G401.6 (cell line): ENCODE measurements at regions not wholly inside any gene's neighbourhood (a gene's known extent, or its start where the extent isn't known, plus 50 kb on each side); places are given as distances from the start of the nearest gene placed in this dataset.
"Not testable (repeated sequence)": the region's sequence is repeated elsewhere in the genome, so short reads cannot be mapped to it uniquely, and the experiment has no call there.

ENCODE experiments used
- FAIRE-seq: peaks from 2 replicates; lab custom pipeline; 2012; peaks lifted over from hg19 to GRCh38; lab: Jason Lieb, UNC

DNA sequence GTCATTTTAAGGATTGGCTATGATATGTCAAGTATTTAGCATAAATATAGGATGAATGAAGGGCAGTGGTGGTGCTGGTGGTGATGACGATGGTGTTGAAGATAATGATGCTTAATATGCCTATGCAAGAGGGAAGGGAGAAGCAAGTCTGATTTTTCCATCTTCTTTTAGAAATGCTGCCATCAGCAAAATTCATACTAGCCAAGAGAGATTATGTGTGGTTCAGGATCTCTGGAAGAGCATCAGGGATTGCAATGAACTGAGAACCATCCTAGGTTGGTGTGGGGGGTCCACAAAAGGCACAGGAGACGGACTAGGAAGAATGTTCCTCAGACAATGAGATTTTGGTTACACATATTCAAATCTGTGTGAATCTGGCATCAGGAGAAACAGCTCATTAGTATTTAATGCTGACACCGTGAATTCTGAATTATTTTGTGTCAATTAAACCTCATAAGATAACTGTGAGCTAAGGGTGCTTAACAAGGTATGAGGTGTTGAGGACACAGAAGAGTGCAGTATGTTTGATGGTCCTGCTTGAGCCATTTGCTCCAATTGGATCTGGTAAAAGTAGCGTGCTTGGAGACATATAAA lies 1120.8 kb upstream of the GOT2 start:
- no peak for FAIRE-seq

GRCh38 chr16:59849716-59850115 lies 1115.6 kb upstream of the GOT2 start:
- FAIRE-seq = no peak

GRCh38 chr16:59848296-59848695 lies 1114.2 kb upstream of the GOT2 start:
- FAIRE-seq = no peak

GRCh38 chr16:59840169-59840568 lies 1106.1 kb upstream of the GOT2 start:
- no peak for FAIRE-seq

- no peak for FAIRE-seq
Measured at GRCh38 chr16:59826767-59827166, 1092.7 kb upstream of the GOT2 start.

DNA sequence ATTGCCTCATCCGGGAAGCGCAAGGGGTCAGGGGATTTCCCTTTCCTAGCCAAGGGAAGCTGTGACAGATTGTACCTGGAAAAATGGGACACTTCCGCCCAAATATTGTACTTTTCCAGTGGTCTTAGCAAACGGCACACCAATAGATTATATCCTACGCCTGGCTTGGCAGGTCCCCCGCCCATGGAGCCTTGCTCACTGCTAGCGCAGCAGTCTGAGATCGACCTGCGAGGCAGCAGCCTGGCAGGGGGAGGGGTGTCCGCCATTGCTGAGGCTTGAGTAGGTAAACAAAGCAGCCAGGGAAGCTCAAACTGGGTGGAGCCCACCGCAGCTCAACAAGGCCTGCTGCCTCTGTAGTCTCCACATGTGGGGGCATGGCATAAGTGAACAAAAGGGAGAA lies 1075.4 kb upstream of the GOT2 start:
- FAIRE-seq = not testable (repeated sequence)

DNA sequence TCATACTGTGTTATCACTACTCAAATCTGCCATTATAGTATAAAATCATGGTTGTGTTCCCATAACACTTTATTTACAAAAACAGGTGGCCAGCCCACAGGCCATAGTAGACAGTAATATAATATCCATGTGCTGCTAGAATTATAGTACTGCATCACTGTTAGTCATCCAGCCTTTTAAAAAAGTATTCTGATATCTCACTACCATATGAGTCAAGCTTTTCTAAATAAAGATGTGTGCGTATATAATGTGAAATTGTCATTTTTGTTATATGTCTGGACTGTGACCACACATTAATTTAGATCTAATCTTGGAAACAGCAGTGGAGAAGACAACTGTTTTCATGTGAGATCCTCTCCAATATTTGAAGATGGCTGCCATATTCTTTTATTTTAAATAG lies 1049.1 kb upstream of the GOT2 start:
- FAIRE-seq = no peak

- FAIRE-seq = no peak
Measured at GRCh38 chr16:59773330-59773729, 1039.2 kb upstream of the GOT2 start.

GRCh38 chr16:59759296-59759695 lies 1025.2 kb upstream of the GOT2 start:
- FAIRE-seq = no peak

DNA sequence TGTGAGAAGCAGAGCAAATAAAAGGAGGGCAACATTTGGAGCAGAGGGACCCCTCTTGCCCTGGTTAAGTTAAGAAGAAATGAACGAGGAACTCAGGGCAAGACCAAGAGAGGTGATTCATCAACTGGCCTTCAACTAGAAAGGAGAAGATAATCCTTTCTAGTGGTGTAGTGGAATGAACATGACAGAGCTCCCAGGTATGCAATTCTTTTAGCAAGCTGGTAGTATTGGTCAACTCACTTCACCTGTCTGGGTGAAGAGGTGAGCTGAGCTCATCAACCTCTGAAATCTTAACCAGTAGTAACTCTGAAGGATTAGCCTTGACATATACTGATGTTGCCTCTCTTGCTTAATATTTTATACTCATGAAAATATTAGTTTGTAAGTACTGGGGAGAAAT lies 1024.7 kb upstream of the GOT2 start:
- FAIRE-seq = no peak

GRCh38 chr16:59754854-59755253 lies 1020.7 kb upstream of the GOT2 start:
- no peak for FAIRE-seq

DNA sequence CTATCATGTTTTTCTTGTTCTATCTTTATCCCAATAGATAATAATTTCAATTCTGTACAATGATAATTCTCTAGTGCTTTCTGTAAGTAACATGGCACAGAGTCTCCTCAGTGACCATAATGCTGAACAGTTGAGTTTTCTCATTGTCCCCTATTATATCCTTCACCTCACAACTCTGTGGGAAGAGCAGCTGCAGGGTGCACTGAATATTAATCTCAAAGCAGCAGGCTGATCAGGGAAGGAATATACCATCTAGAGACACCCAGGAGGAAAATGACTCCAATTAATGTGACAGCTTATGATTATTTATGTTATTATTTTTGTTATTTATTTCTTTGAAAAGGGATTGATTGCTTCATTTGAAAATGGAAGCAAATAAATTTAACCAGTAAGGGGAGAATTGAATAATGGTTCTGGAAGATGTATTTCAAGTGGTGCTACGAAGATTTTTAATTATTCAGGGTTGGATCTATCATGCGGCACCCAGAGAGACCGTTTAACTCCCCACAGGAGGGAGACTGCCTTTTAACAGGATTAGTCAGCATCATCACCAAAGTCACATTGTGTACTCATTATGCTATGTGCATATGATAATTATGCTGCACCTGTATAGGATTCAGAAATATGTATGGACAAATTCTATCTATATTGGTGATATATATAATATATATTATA lies 1015.7 kb upstream of the GOT2 start:
- no peak for FAIRE-seq

- FAIRE-seq = no peak
Measured at GRCh38 chr16:59748531-59748930, 1014.4 kb upstream of the GOT2 start.

DNA sequence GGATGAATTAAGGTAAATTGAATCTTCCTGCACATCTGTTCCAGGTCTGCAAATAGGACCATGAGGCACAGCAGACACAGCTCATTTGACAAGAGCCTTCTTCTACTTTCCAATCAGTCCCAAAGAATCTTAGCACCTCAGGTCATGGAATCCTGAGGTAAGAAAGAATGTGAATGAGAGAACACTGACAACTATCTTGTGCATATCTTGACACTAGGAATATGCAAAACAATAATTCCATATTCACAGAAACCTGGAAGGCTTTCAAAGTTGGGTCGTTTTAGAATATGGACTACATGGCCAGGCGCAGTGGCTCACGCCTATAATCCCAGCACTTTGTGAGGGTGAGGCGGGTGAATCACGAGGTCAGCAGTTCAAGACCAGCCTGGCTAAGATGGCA lies 1009.4 kb upstream of the GOT2 start:
- FAIRE-seq = no peak

DNA sequence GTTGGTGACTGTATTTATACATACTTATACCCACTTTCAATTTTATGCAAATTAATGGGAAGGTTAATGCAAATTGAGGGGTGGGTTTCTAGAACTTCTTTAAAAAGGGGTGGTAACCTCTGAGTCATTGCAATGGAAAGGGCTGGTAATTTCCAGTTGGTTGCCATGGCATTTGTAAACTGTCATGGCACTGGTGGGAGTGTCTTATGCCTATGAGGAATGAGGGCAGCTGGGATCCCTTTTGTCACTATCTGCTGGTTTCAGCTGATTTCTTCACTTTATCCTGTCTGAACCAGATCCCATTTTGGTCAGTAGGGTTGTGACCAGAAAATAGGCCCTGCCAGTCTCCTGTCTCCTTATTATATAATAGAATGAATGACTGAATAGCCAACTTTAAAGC lies 1006.7 kb upstream of the GOT2 start:
- no peak for FAIRE-seq

GRCh38 chr16:59737274-59737673 lies 1003.2 kb upstream of the GOT2 start:
- FAIRE-seq = no peak

DNA sequence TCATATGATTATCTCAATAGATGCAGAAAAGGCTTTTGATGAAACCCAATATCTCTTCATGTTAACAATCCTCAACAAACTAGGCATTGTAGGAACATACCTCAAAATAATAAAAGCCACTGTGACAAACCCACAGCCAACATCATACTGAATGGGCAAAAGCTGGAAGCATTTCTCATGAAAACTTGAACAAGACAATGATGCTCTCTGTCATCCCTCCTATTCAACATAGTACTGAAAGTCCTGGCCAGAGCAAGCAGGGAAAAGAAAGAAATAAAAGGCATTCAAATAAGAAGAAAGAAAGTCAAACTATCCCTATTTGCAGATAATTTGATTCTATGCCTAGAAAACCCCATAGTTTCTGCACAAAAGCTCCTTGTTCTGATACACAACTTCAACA lies 999.2 kb upstream of the GOT2 start:
- no peak for FAIRE-seq

GRCh38 chr16:59729613-59730012 lies 995.5 kb upstream of the GOT2 start:
- FAIRE-seq = no peak

DNA sequence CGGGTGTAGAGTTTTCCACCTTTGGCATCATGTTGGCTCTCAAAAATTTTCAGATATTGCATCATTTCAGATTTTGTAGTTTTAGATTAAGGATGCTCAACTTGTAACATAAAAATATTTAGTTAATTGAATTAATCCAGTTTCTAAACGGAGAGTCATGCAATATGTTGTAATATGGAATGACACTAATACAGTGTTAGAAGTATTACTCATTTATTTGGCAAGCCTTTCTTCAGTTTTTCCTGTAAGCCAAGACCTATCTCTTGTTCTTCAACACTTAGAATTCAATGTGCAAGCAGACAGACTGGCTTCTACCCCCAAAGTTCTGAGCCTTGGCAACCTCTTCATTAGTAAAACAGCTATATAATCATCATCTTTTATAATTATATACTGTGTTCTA lies 985.0 kb upstream of the GOT2 start:
- no peak for FAIRE-seq

DNA sequence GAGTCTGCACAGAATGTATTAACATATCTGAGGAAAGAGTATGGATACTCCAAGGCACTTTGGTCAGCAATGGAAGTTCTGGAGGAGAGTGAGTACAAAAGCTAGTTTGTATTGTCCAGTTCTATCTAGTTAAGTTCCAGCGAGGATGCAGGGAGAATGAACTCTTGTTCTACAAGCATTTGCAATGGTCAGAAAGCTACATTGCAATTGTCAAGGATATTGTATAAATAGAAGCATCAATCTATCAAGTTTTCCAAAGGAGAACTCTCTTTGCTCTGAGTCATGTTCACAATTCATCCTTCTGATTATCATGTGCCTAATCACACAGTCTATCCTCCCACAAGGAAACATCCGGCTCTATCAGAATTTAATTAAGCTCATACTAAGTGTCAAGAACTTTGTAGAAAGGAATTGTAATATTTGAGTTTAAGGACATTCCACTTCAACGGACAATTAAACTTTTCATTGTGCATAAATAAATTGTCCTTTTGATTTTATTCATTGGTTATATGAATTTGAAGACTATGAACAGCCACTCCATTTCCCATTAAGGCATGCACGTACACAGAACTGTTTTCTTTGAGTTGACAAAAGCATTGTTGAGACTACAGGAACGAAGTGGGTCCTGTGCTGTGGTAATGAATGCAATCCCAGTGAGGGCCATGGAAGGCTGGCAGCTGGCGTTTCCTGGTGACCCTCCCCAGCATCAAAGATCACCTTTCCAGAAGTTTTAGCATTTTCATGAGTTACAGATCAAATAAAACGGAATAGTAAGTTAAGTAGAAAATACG lies 973.5 kb upstream of the GOT2 start:
- no peak for FAIRE-seq

GRCh38 chr16:59701963-59702930 lies 968.1 kb upstream of the GOT2 start:
- FAIRE-seq = no peak

DNA sequence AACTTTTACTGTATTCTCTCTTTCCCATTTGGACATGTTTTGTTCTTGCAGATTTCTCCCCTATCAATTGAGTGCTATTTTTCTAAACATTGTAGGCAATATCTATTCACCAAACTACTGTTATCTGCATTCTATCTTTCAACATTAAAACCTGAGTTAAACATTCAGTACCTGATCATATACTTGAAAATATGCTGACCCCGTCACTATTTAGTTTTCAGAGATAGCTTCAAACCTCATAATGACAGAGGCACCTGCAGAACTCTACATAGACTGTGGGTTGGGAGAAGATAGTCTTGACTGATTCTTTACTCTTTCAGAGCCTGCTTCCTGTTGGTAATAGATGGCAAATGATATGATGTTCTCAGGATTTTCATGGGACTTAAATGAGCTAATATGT lies 965.7 kb upstream of the GOT2 start:
- no peak for FAIRE-seq
